ENCODE measurements at regions not wholly inside any gene's neighbourhood (a gene's known extent, or its start where the extent isn't known, plus 50 kb on each side); places are given as distances from the start of the nearest gene placed in this dataset.

- TF ChIP-seq, protein P1, sequence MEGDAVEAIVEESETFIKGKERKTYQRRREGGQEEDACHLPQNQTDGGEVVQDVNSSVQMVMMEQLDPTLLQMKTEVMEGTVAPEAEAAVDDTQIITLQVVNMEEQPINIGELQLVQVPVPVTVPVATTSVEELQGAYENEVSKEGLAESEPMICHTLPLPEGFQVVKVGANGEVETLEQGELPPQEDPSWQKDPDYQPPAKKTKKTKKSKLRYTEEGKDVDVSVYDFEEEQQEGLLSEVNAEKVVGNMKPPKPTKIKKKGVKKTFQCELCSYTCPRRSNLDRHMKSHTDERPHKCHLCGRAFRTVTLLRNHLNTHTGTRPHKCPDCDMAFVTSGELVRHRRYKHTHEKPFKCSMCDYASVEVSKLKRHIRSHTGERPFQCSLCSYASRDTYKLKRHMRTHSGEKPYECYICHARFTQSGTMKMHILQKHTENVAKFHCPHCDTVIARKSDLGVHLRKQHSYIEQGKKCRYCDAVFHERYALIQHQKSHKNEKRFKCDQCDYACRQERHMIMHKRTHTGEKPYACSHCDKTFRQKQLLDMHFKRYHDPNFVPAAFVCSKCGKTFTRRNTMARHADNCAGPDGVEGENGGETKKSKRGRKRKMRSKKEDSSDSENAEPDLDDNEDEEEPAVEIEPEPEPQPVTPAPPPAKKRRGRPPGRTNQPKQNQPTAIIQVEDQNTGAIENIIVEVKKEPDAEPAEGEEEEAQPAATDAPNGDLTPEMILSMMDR (IDR thresholded peaks at IDR 0.05) = no peak
- no peak for TF ChIP-seq POLR2AphosphoS5 (IDR thresholded peaks at IDR 0.05)
Observed at GRCh38 chr4:162715401-162715800, 451.3 kb downstream of the NAF1 start.
